HCT116 (cell line): ENCODE measurements at regions not wholly inside any gene's neighbourhood (a gene's known extent, or its start where the extent isn't known, plus 50 kb on each side); places are given as distances from the start of the nearest gene placed in this dataset.

Experiments used
- ATAC-seq: fragments of 200-7000 bp; cut with Tn5 transposase; 2 replicates; pipeline ENCODE4 v1.9.1; 2020; ENCODE audit warnings: mild to moderate bottlenecking, moderate library complexity
- BruUV-seq: library from RNA; stranded (reverse); fragments of 400-500 nt; replicated peaks from 2 replicates; lab custom pipeline; 2021; lab: Mats Ljungman, UMichigan
- CTCF ChIA-PET: fragments of 300-600 bp; sonication (Branson Sonifier 250); formaldehyde crosslinking; loops from one replicate; lab custom pipeline; 2021; ENCODE audit warnings: antibody characterized with exemption; lab: Charles Lee
- POLR2A ChIA-PET: fragments of 300-600, 350-600 bp; sonication (Branson Sonifier 250); formaldehyde crosslinking; loops from one replicate; lab custom pipeline; 2021; ENCODE audit warnings: antibody characterized with exemption; lab: Charles Lee
- RAD21 ChIA-PET, 2 experiments: fragments of 300-600 bp; sonication (Branson Sonifier 250); formaldehyde crosslinking; loops; one replicate each; lab custom pipeline; 2023; ENCODE audit warnings: low total read pairs in 2 of 2; ENCODE audit not compliant: uncharacterized antibody in 2 of 2, unreplicated experiment in 2 of 2, low non-redundant PET in 1 of 2; lab: Charles Lee
- DNase-seq: peaks from one replicate; pipeline ENCODE4 v3.0.0-alpha.2; 2010; ENCODE audit warnings: low read depth, low spot score
- H2AFZ ChIP-seq: fragments of 200-600 bp; shearing (Covaris generic), sonication (generic); 2 replicates; pipeline ENCODE4 v1.6.1; 2017; ENCODE audit warnings: low read depth, mixed run types, mixed read lengths, antibody characterized with exemption, low read length; ENCODE audit not compliant: poor library complexity, severe bottlenecking
- H3K27ac ChIP-seq: 2 replicates; pipeline ENCODE4 v1.5.1; 2012; ENCODE audit warnings: low read depth, low read length
- H3K27me3 ChIP-seq: fragments of 200-600 bp; sonication (generic); 2 replicates; pipeline ENCODE4 v1.6.1; 2016; ENCODE audit warnings: mixed run types, low read length, mixed read lengths; ENCODE audit not compliant: insufficient read depth
- H3K36me3 ChIP-seq, 2 experiments: fragments of 200-500 bp in 1 of 2; fragments of 200-600 bp in 1 of 2; sonication (Bioruptor generic) in 1 of 2; sonication (generic) in 1 of 2; 2 replicates each; pipeline versions ENCODE4 v1.5.1 to v1.6.1; 2014 to 2016; ENCODE audit warnings: low read length in 2 of 2, inconsistent platforms in 1 of 2, mixed read lengths in 1 of 2, mixed run types in 1 of 2; ENCODE audit not compliant: insufficient read depth in 2 of 2, control insufficient read depth in 1 of 2
- H3K4me1 ChIP-seq, 2 experiments: fragments of 200-600 bp in 1 of 2; sonication (generic) in 1 of 2; 2 replicates each; pipeline versions ENCODE4 v1.5.1 to v1.6.1; 2012 to 2017; ENCODE audit warnings: low read length in 2 of 2, inconsistent platforms in 1 of 2, mild to moderate bottlenecking in 1 of 2, mixed read lengths in 1 of 2, mixed run types in 1 of 2, moderate library complexity in 1 of 2; ENCODE audit not compliant: insufficient read depth in 2 of 2, control insufficient read depth in 1 of 2
- H3K4me2 ChIP-seq: fragments of 200-600 bp; sonication (generic); 2 replicates; pipeline ENCODE4 v1.6.1; 2017; ENCODE audit warnings: mixed run types, low read length, mixed read lengths
- H3K4me3 ChIP-seq, 2 experiments: fragments of 200-600 bp in 1 of 2; sonication (generic) in 1 of 2; replicated peaks in 1 of 2; 2 replicates each; pipeline ENCODE4 v1.5.1; 2011 to 2016; ENCODE audit warnings: low read length in 2 of 2, control low read depth in 1 of 2, low read depth in 1 of 2, mild to moderate bottlenecking in 1 of 2, mixed read lengths in 1 of 2, mixed run types in 1 of 2
- H3K79me2 ChIP-seq: fragments of 200-600 bp; sonication (generic); 2 replicates; pipeline ENCODE4 v1.6.1; 2017; ENCODE audit warnings: mild to moderate bottlenecking, mixed run types, low read length, moderate library complexity, mixed read lengths; ENCODE audit not compliant: insufficient read depth
- H3K9ac ChIP-seq: fragments of 200-600 bp; sonication (generic); 2 replicates; pipeline ENCODE4 v1.6.1; 2016; ENCODE audit warnings: low read length, mixed read lengths
- H3K9me2 ChIP-seq: fragments of 200-600 bp; sonication (generic), shearing (Covaris generic); 2 replicates; pipeline ENCODE4 v1.6.1; 2017; ENCODE audit warnings: mixed run types, mild to moderate bottlenecking, moderate library complexity; ENCODE audit not compliant: insufficient read depth
- H3K9me3 ChIP-seq, 2 experiments: fragments of 200-500 bp in 1 of 2; fragments of 200-600 bp in 1 of 2; sonication (Bioruptor generic) in 1 of 2; sonication (generic) in 1 of 2; 2 replicates each; pipeline ENCODE4 v1.6.1; 2014 to 2017; ENCODE audit warnings: low read length in 2 of 2, mixed read lengths in 2 of 2, inconsistent platforms in 1 of 2, low read depth in 1 of 2, mild to moderate bottlenecking in 1 of 2, mixed run types in 1 of 2, moderate library complexity in 1 of 2; ENCODE audit not compliant: control insufficient read depth in 1 of 2, insufficient read depth in 1 of 2
- H4K20me1 ChIP-seq: fragments of 200-600 bp; sonication (generic), shearing (Covaris generic); 2 replicates; pipeline ENCODE4 v1.6.1; 2017; ENCODE audit warnings: mixed run types, mild to moderate bottlenecking, moderate library complexity; ENCODE audit not compliant: insufficient read depth
- ATF3 ChIP-seq: IDR thresholded peaks from 2 replicates; pipeline ENCODE4 v1.6.1; 2012
- CBX3 ChIP-seq: IDR thresholded peaks from 2 replicates; pipeline ENCODE4 v1.6.1; 2012; ENCODE audit warnings: low read depth
- CEBPB ChIP-seq: IDR thresholded peaks from 2 replicates; pipeline ENCODE4 v1.6.1; 2012; ENCODE audit warnings: low read depth
- EZH2 ChIP-seq: fragments of 200-600 bp; sonication (generic); IDR thresholded peaks from 2 replicates; pipeline ENCODE4 v1.6.1; 2017; ENCODE audit warnings: antibody characterized with exemption, mixed run types
- EZH2phosphoT487 ChIP-seq: fragments of 200-600 bp; IDR thresholded peaks from 2 replicates; pipeline ENCODE4 v1.6.1; 2018; ENCODE audit warnings: antibody characterized with exemption, borderline replicate concordance
- FOSL1 ChIP-seq: IDR thresholded peaks from 2 replicates; pipeline ENCODE4 v1.6.1; 2012; ENCODE audit warnings: low read depth
- JUND ChIP-seq: IDR thresholded peaks from 2 replicates; pipeline ENCODE4 v1.6.1; 2012
- POLR2A ChIP-seq: IDR thresholded peaks from 2 replicates; pipeline ENCODE4 v1.7.0; 2011; ENCODE audit warnings: borderline replicate concordance; ENCODE audit not compliant: insufficient read depth, insufficient read length; ENCODE audit errors: extremely low read depth
- POLR2AphosphoS5 ChIP-seq: IDR thresholded peaks from 2 replicates; pipeline ENCODE4 v1.6.1; 2011; ENCODE audit warnings: mild to moderate bottlenecking, low read depth, low read length, moderate library complexity
- RAD21 ChIP-seq: IDR thresholded peaks from 2 replicates; pipeline ENCODE4 v1.6.1; 2012; ENCODE audit warnings: low read depth, mild to moderate bottlenecking
- REST ChIP-seq: IDR thresholded peaks from 2 replicates; pipeline ENCODE4 v1.6.1; 2012; ENCODE audit warnings: low read depth
- SP1 ChIP-seq: IDR thresholded peaks from 2 replicates; pipeline ENCODE4 v1.6.1; 2012; ENCODE audit warnings: low read depth
- SRF ChIP-seq: IDR thresholded peaks from 2 replicates; pipeline ENCODE4 v1.6.1; 2012; ENCODE audit warnings: low read depth
- intact Hi-C: fragments of 100-400 bp; cut with micrococcal nuclease; formaldehyde crosslinking; loops from 2 replicates; pipeline ENCODE4 v1.10.0; 2022

DNA sequence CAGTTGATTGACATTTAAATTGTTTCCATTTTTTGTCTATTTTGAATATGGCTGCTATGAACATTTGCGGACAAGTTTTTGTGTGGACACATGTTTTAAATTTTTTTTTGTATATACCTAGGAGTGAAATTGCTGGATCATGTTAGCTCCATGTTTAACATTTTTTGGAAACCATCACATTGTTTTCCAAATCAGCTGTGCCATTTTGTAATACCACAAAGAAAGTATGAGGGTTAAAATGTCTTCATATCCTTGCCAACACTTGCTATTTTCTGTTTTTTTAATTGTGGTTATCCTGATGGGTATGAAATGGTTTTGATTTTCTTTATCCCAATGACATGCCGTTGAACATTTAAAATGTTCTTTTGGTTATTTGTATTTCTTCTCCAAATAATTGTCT is 52.1 kb downstream of the CARTPT start:
- no peak overlapping the region for H3K27ac ChIP-seq
- ChIA-PET POLR2A (no interaction called here), CTCF (no interaction called here), RAD21 (no interaction called here)
- intact Hi-C loops, result loop anchor here (10.0 kb wide), 1 partner anchor 1764 kb away; no protein-coding TSS in a partner anchor
- no peak overlapping the region for H3K9ac ChIP-seq
- H3K9me3 ChIP-seq, result no peaks in the 10 kb centered on the region
- H3K4me1 ChIP-seq, result no peaks in the 10 kb centered on the region
- H3K4me2 ChIP-seq, result no peak overlapping the region
- H3K36me3 ChIP-seq, result no peaks in the 10 kb centered on the region
- H3K27me3 ChIP-seq, result no peaks in the 10 kb centered on the region
- ATAC-seq (no peak), DNase-seq (no peak)
- H2AFZ ChIP-seq, result no peak overlapping the region
- no peaks in the 10 kb centered on the region for H4K20me1 ChIP-seq
- no peaks in the 10 kb centered on the region for H3K79me2 ChIP-seq
- no peak for TF ChIP-seq JUND
- TF ChIP-seq POLR2A, result no peak
- TF ChIP-seq EZH2phosphoT487, result no peak
- no peak for TF ChIP-seq EZH2
- no peak for TF ChIP-seq RAD21
- no peak for TF ChIP-seq REST
- no peak for TF ChIP-seq CEBPB
- TF ChIP-seq ATF3, result no peak
- no peak for TF ChIP-seq SP1
- no peak for TF ChIP-seq SRF
- TF ChIP-seq FOSL1, result no peak
- TF ChIP-seq POLR2AphosphoS5, result no peak
- no peak for TF ChIP-seq CBX3
- TF ChIP-seq, all 23 proteins: peak for 0
- Histone ChIP-seq H3K9me2 (no peaks in the 10 kb centered on the region), H3K4me3 (no peak overlapping the region)
- no TSS peak for BruUV-seq
